ENCODE measurements at regions not wholly inside any gene's neighbourhood (a gene's known extent, or its start where the extent isn't known, plus 50 kb on each side); places are given as distances from the start of the nearest gene placed in this dataset.

DNA sequence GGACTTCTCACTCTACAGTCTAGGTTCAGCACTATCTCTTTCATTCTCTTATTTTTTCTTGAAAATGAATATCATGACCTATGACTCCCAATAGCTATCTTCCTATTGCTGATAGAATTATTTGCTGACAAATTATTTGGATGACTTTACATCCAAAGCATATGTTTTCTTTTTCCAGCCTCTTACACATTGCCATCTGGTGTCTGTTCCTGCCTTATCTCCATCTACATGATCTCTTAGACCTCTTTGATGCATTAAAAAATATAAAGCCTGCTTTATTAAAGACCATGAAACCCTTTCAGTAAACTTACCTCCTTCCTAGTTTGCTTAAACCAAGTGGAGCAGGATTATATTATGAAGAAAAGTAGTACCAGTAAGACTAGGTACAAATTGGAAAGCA is 700.9 kb upstream of the CXADR start:
- H3K4me1 Mint-ChIP-seq = peaks cover 24% of the 10 kb centered on the region
- H3K36me3 Mint-ChIP-seq (ENCODE audit: low read depth) = no peaks in the 10 kb centered on the region
- no peak overlapping the region for H3K27ac Mint-ChIP-seq

More for the DNA sequence above, 700.9 kb upstream of the CXADR start:
- ATAC-seq (no peak), DNase-seq (ENCODE audit: low spot score) (no peak)
- Histone ChIP-seq H3F3A (replicated peaks; ENCODE audit: low read depth) (no peaks in the 10 kb centered on the region), H3K4me2 (no peak overlapping the region), H3K27ac (ENCODE audit: low read depth) (no peak overlapping the region), H3K27me3 (ENCODE audit: insufficient read depth) (no peaks in the 10 kb centered on the region), H3K36me3 (ENCODE audit: insufficient read depth) (no peaks in the 10 kb centered on the region), H3K9me2 (ENCODE audit: insufficient read depth) (no peaks in the 10 kb centered on the region), H3K4me1 (ENCODE audit: insufficient read depth) (peaks cover 13% of the 10 kb centered on the region), H3K79me2 (replicated peaks; ENCODE audit: insufficient read depth) (no peaks in the 10 kb centered on the region), H4K20me1 (replicated peaks; ENCODE audit: insufficient read depth) (no peaks in the 10 kb centered on the region), H2AFZ (no peak overlapping the region), H3K4me3 (no peak overlapping the region)
- H3K9me3 Mint-ChIP-seq = no peaks in the 10 kb centered on the region
- no peak overlapping the region for H3K4me3 Mint-ChIP-seq
- peaks cover 1% of the 10 kb centered on the region for H3K27me3 Mint-ChIP-seq (ENCODE audit: insufficient read depth, low read depth, poor library complexity)
- TF ChIP-seq STAT1 (IDR thresholded peaks at IDR 0.05; ENCODE audit: unreplicated experiment) (no peak), ZNF114 (CRISPR knock-in tag; IDR thresholded peaks at IDR 0.05) (no peak), CREB1 (CRISPR knock-in tag; IDR thresholded peaks at IDR 0.05; ENCODE audit: low read depth) (no peak), POLR2AphosphoS5 (IDR thresholded peaks at IDR 0.05; ENCODE audit: low read depth) (no peak), EZH2phosphoT487 (IDR thresholded peaks at IDR 0.05; ENCODE audit: unreplicated experiment) (no peak), EZH2 (IDR thresholded peaks at IDR 0.05; ENCODE audit: low read depth, unreplicated experiment) (no peak), JUNB (IDR thresholded peaks at IDR 0.05; ENCODE audit: unreplicated experiment) (no peak), NANOG (IDR thresholded peaks at IDR 0.05; ENCODE audit: borderline replicate concordance) (no peak), ZNF331 (CRISPR knock-in tag; IDR thresholded peaks at IDR 0.05; ENCODE audit: low read depth) (no peak)
- TF ChIP-seq, protein P1, sequence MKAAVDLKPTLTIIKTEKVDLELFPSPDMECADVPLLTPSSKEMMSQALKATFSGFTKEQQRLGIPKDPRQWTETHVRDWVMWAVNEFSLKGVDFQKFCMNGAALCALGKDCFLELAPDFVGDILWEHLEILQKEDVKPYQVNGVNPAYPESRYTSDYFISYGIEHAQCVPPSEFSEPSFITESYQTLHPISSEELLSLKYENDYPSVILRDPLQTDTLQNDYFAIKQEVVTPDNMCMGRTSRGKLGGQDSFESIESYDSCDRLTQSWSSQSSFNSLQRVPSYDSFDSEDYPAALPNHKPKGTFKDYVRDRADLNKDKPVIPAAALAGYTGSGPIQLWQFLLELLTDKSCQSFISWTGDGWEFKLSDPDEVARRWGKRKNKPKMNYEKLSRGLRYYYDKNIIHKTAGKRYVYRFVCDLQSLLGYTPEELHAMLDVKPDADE (IDR thresholded peaks at IDR 0.05) = no peak
- TF ChIP-seq, protein P2, sequence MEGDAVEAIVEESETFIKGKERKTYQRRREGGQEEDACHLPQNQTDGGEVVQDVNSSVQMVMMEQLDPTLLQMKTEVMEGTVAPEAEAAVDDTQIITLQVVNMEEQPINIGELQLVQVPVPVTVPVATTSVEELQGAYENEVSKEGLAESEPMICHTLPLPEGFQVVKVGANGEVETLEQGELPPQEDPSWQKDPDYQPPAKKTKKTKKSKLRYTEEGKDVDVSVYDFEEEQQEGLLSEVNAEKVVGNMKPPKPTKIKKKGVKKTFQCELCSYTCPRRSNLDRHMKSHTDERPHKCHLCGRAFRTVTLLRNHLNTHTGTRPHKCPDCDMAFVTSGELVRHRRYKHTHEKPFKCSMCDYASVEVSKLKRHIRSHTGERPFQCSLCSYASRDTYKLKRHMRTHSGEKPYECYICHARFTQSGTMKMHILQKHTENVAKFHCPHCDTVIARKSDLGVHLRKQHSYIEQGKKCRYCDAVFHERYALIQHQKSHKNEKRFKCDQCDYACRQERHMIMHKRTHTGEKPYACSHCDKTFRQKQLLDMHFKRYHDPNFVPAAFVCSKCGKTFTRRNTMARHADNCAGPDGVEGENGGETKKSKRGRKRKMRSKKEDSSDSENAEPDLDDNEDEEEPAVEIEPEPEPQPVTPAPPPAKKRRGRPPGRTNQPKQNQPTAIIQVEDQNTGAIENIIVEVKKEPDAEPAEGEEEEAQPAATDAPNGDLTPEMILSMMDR (conservative IDR thresholded peaks at IDR 0.05; ENCODE audit: low read depth in 2 of 2) = no peak
- TF ChIP-seq, protein P3, sequence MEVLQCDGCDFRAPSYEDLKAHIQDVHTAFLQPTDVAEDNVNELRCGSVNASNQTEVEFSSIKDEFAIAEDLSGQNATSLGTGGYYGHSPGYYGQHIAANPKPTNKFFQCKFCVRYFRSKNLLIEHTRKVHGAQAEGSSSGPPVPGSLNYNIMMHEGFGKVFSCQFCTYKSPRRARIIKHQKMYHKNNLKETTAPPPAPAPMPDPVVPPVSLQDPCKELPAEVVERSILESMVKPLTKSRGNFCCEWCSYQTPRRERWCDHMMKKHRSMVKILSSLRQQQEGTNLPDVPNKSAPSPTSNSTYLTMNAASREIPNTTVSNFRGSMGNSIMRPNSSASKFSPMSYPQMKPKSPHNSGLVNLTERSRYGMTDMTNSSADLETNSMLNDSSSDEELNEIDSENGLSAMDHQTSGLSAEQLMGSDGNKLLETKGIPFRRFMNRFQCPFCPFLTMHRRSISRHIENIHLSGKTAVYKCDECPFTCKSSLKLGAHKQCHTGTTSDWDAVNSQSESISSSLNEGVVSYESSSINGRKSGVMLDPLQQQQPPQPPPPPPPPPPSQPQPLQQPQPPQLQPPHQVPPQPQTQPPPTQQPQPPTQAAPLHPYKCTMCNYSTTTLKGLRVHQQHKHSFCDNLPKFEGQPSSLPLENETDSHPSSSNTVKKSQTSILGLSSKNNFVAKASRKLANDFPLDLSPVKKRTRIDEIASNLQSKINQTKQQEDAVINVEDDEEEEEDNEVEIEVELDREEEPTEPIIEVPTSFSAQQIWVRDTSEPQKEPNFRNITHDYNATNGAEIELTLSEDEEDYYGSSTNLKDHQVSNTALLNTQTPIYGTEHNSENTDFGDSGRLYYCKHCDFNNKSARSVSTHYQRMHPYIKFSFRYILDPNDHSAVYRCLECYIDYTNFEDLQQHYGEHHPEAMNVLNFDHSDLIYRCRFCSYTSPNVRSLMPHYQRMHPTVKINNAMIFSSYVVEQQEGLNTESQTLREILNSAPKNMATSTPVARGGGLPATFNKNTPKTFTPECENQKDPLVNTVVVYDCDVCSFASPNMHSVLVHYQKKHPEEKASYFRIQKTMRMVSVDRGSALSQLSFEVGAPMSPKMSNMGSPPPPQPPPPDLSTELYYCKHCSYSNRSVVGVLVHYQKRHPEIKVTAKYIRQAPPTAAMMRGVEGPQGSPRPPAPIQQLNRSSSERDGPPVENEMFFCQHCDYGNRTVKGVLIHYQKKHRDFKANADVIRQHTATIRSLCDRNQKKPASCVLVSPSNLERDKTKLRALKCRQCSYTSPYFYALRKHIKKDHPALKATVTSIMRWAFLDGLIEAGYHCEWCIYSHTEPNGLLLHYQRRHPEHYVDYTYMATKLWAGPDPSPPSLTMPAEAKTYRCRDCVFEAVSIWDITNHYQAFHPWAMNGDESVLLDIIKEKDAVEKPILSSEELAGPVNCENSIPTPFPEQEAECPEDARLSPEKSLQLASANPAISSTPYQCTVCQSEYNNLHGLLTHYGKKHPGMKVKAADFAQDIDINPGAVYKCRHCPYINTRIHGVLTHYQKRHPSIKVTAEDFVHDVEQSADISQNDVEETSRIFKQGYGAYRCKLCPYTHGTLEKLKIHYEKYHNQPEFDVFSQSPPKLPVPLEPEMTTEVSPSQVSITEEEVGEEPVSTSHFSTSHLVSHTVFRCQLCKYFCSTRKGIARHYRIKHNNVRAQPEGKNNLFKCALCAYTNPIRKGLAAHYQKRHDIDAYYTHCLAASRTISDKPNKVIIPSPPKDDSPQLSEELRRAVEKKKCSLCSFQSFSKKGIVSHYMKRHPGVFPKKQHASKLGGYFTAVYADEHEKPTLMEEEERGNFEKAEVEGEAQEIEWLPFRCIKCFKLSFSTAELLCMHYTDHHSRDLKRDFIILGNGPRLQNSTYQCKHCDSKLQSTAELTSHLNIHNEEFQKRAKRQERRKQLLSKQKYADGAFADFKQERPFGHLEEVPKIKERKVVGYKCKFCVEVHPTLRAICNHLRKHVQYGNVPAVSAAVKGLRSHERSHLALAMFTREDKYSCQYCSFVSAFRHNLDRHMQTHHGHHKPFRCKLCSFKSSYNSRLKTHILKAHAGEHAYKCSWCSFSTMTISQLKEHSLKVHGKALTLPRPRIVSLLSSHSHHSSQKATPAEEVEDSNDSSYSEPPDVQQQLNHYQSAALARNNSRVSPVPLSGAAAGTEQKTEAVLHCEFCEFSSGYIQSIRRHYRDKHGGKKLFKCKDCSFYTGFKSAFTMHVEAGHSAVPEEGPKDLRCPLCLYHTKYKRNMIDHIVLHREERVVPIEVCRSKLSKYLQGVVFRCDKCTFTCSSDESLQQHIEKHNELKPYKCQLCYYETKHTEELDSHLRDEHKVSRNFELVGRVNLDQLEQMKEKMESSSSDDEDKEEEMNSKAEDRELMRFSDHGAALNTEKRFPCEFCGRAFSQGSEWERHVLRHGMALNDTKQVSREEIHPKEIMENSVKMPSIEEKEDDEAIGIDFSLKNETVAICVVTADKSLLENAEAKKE (CRISPR knock-in tag; IDR thresholded peaks at IDR 0.05) = no peak
- TF ChIP-seq, protein P4, sequence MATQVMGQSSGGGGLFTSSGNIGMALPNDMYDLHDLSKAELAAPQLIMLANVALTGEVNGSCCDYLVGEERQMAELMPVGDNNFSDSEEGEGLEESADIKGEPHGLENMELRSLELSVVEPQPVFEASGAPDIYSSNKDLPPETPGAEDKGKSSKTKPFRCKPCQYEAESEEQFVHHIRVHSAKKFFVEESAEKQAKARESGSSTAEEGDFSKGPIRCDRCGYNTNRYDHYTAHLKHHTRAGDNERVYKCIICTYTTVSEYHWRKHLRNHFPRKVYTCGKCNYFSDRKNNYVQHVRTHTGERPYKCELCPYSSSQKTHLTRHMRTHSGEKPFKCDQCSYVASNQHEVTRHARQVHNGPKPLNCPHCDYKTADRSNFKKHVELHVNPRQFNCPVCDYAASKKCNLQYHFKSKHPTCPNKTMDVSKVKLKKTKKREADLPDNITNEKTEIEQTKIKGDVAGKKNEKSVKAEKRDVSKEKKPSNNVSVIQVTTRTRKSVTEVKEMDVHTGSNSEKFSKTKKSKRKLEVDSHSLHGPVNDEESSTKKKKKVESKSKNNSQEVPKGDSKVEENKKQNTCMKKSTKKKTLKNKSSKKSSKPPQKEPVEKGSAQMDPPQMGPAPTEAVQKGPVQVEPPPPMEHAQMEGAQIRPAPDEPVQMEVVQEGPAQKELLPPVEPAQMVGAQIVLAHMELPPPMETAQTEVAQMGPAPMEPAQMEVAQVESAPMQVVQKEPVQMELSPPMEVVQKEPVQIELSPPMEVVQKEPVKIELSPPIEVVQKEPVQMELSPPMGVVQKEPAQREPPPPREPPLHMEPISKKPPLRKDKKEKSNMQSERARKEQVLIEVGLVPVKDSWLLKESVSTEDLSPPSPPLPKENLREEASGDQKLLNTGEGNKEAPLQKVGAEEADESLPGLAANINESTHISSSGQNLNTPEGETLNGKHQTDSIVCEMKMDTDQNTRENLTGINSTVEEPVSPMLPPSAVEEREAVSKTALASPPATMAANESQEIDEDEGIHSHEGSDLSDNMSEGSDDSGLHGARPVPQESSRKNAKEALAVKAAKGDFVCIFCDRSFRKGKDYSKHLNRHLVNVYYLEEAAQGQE (IDR thresholded peaks at IDR 0.05; ENCODE audit: unreplicated experiment) = no peak

Data from GM23338 (cell line).